Activated CD4-positive, alpha-beta T cell treated with anti-CD3 and anti-CD28 coated beads, Interleukin-2, amount 10 ng/mL, durations not matched to agents 7 days and 5 days (primary cell): ENCODE measurements at regions not wholly inside any gene's neighbourhood (a gene's known extent, or its start where the extent isn't known, plus 50 kb on each side); places are given as distances from the start of the nearest gene placed in this dataset.

Experiments used
- CTCF ChIA-PET: fragments of 350-600 bp; sonication (Branson Sonifier 250); formaldehyde crosslinking; loops from one replicate; lab custom pipeline; 2021; ENCODE audit warnings: antibody characterized with exemption; lab: Charles Lee
- POLR2A ChIA-PET: fragments of 350-600 bp; sonication (Branson Sonifier 250); formaldehyde crosslinking; loops from one replicate; lab custom pipeline; 2021; ENCODE audit warnings: antibody characterized with exemption; lab: Charles Lee
- DNase-seq: peaks from one replicate; pipeline ENCODE4 v3.0.0-alpha.2; 2020
- H3K27ac Mint-ChIP-seq: one replicate; pipeline ENCODE4 v1.8.0; 2021; ENCODE audit warnings: mild to moderate bottlenecking, moderate library complexity, mixed read lengths
- H3K27me3 Mint-ChIP-seq: one replicate; pipeline ENCODE4 v1.8.0; 2021; ENCODE audit warnings: mixed read lengths
- H3K36me3 Mint-ChIP-seq: one replicate; pipeline ENCODE4 v1.8.0; 2021; ENCODE audit warnings: low read depth, mixed read lengths
- H3K4me1 Mint-ChIP-seq: one replicate; pipeline ENCODE4 v1.8.0; 2021; ENCODE audit warnings: mixed read lengths
- H3K4me3 Mint-ChIP-seq: one replicate; pipeline ENCODE4 v1.8.0; 2021; ENCODE audit warnings: mild to moderate bottlenecking, moderate library complexity, mixed read lengths
- H3K9me3 Mint-ChIP-seq: one replicate; pipeline ENCODE4 v1.8.0; 2021; ENCODE audit warnings: mixed read lengths

GRCh38 chr10:124256151-124256550, 162.6 kb downstream of the OAT start:
- ChIA-PET POLR2A (no interaction called here), CTCF (interaction anchor here (1.6 kb wide), 1 partner anchor 262 kb away, joined by 3 read pairs; no protein-coding TSS in a partner anchor)
- Mint-ChIP-seq H3K27me3 (no peaks in the 10 kb centered on the region), H3K4me1 (no peaks in the 10 kb centered on the region), H3K4me3 (no peak overlapping the region), H3K36me3 (no peaks in the 10 kb centered on the region), H3K27ac (no peak overlapping the region), H3K9me3 (no peaks in the 10 kb centered on the region)
- no peak for DNase-seq

- Mint-ChIP-seq H3K27me3 (no peaks in the 10 kb centered on the region), H3K4me3 (no peak overlapping the region), H3K27ac (no peak overlapping the region), H3K4me1 (no peaks in the 10 kb centered on the region), H3K36me3 (no peaks in the 10 kb centered on the region), H3K9me3 (no peaks in the 10 kb centered on the region)
- POLR2A ChIA-PET = no interaction called here
- CTCF ChIA-PET = interaction anchor here (1.6 kb wide), 1 partner anchor 261 kb away, joined by 3 read pairs; no protein-coding TSS in a partner anchor
- DNase-seq = no peak
These were observed 162.2 kb upstream of the CHST15 start for GRCh38 chr10:124255556-124255955.

- Mint-ChIP-seq H3K27ac (no peak overlapping the region), H3K4me3 (no peak overlapping the region), H3K27me3 (no peaks in the 10 kb centered on the region), H3K4me1 (no peaks in the 10 kb centered on the region), H3K9me3 (no peaks in the 10 kb centered on the region), H3K36me3 (no peaks in the 10 kb centered on the region)
- CTCF ChIA-PET = no interaction called here
- DNase-seq = no peak
- POLR2A ChIA-PET = no interaction called here
These were observed 161.1 kb upstream of the CHST15 start for GRCh38 chr10:124254490-124254889.

GRCh38 chr10:124253006-124253405, 159.6 kb upstream of the CHST15 start:
- no peaks in the 10 kb centered on the region for H3K9me3 Mint-ChIP-seq
- POLR2A ChIA-PET = no interaction called here
- H3K27me3 Mint-ChIP-seq = no peaks in the 10 kb centered on the region
- no peaks in the 10 kb centered on the region for H3K36me3 Mint-ChIP-seq
- no peak for DNase-seq
- no peak overlapping the region for H3K27ac Mint-ChIP-seq
- CTCF ChIA-PET = interaction anchor here (1.4 kb wide), 2 partner anchors 21 to 136 kb away, joined by 3 to 5 read pairs; no protein-coding TSS in a partner anchor
- H3K4me1 Mint-ChIP-seq = no peaks in the 10 kb centered on the region
- H3K4me3 Mint-ChIP-seq = no peak overlapping the region

GRCh38 chr10:124252097-124252715, 158.8 kb upstream of the CHST15 start:
- POLR2A ChIA-PET = no interaction called here
- no peak overlapping the region for H3K4me3 Mint-ChIP-seq

GRCh38 chr10:124251317-124252065, 158.1 kb upstream of the CHST15 start:
- ChIA-PET POLR2A (no interaction called here), CTCF (interaction anchor here (0.6 to 1.4 kb wide), 3 partner anchors 20 to 155 kb away, joined by 3 to 5 read pairs (median 4); no protein-coding TSS in a partner anchor)
- H3K4me3 Mint-ChIP-seq = no peak overlapping the region
- no peak overlapping the region for H3K27ac Mint-ChIP-seq
- H3K9me3 Mint-ChIP-seq = no peaks in the 10 kb centered on the region
- H3K36me3 Mint-ChIP-seq = no peaks in the 10 kb centered on the region
- no peaks in the 10 kb centered on the region for H3K4me1 Mint-ChIP-seq
- no peak for DNase-seq
- H3K27me3 Mint-ChIP-seq = no peaks in the 10 kb centered on the region

More at GRCh38 chr10:124252097-124252715, 158.8 kb upstream of the CHST15 start:
- CTCF ChIA-PET = interaction anchor here (0.6 to 1.4 kb wide), 3 partner anchors 20 to 155 kb away, joined by 3 to 5 read pairs (median 4); no protein-coding TSS in a partner anchor
- DNase-seq = no peak
- Mint-ChIP-seq H3K27ac (no peak overlapping the region), H3K9me3 (no peaks in the 10 kb centered on the region), H3K27me3 (no peaks in the 10 kb centered on the region), H3K36me3 (no peaks in the 10 kb centered on the region), H3K4me1 (no peaks in the 10 kb centered on the region)

- no peaks in the 10 kb centered on the region for H3K4me1 Mint-ChIP-seq
- H3K36me3 Mint-ChIP-seq = no peaks in the 10 kb centered on the region
- H3K27ac Mint-ChIP-seq = no peak overlapping the region
- H3K9me3 Mint-ChIP-seq = no peaks in the 10 kb centered on the region
- ChIA-PET POLR2A (no interaction called here), CTCF (no interaction called here)
- no peaks in the 10 kb centered on the region for H3K27me3 Mint-ChIP-seq
- H3K4me3 Mint-ChIP-seq = no peak overlapping the region
- no peak for DNase-seq
These were observed 157.1 kb upstream of the CHST15 start for GRCh38 chr10:124250506-124250905.

- POLR2A ChIA-PET = no interaction called here
- H3K27ac Mint-ChIP-seq = no peak overlapping the region
- no peaks in the 10 kb centered on the region for H3K9me3 Mint-ChIP-seq
- no peak for DNase-seq
- H3K4me3 Mint-ChIP-seq = no peak overlapping the region
- no peaks in the 10 kb centered on the region for H3K4me1 Mint-ChIP-seq
- CTCF ChIA-PET = interaction anchor here (1.0 kb wide), 1 partner anchor 8 kb away, joined by 4 read pairs; no protein-coding TSS in a partner anchor
- H3K36me3 Mint-ChIP-seq = no peaks in the 10 kb centered on the region
- no peaks in the 10 kb centered on the region for H3K27me3 Mint-ChIP-seq
These were observed 156.5 kb upstream of the CHST15 start for GRCh38 chr10:124249812-124250432.

GRCh38 chr10:124249196-124249595, 155.8 kb upstream of the CHST15 start:
- no peaks in the 10 kb centered on the region for H3K4me1 Mint-ChIP-seq
- DNase-seq = no peak
- no peaks in the 10 kb centered on the region for H3K9me3 Mint-ChIP-seq
- no peaks in the 10 kb centered on the region for H3K27me3 Mint-ChIP-seq
- H3K36me3 Mint-ChIP-seq = no peaks in the 10 kb centered on the region
- CTCF ChIA-PET = interaction anchor here (1.0 kb wide), 1 partner anchor 9 kb away, joined by 4 read pairs; no protein-coding TSS in a partner anchor
- POLR2A ChIA-PET = no interaction called here
- no peak overlapping the region for H3K4me3 Mint-ChIP-seq
- H3K27ac Mint-ChIP-seq = peak overlapping the region; percentile 19

- H3K27me3 Mint-ChIP-seq = no peaks in the 10 kb centered on the region
- no peaks in the 10 kb centered on the region for H3K36me3 Mint-ChIP-seq
- no peak overlapping the region for H3K4me3 Mint-ChIP-seq
- H3K27ac Mint-ChIP-seq = no peak overlapping the region
- POLR2A ChIA-PET = no interaction called here
- CTCF ChIA-PET = no interaction called here
- H3K9me3 Mint-ChIP-seq = no peaks in the 10 kb centered on the region
- no peak for DNase-seq
- H3K4me1 Mint-ChIP-seq = no peaks in the 10 kb centered on the region
These were observed 155.0 kb upstream of the CHST15 start for GRCh38 chr10:124248056-124249045.

GRCh38 chr10:124245806-124246440, 152.5 kb upstream of the CHST15 start:
- Mint-ChIP-seq H3K4me3 (no peak overlapping the region), H3K36me3 (no peaks in the 10 kb centered on the region), H3K4me1 (no peaks in the 10 kb centered on the region), H3K27me3 (no peaks in the 10 kb centered on the region), H3K27ac (no peak overlapping the region), H3K9me3 (no peaks in the 10 kb centered on the region)
- ChIA-PET POLR2A (no interaction called here), CTCF (interaction anchor here (0.9 kb wide), 1 partner anchor 75 kb away, joined by 3 read pairs; no protein-coding TSS in a partner anchor)
- no peak for DNase-seq

- H3K36me3 Mint-ChIP-seq = no peaks in the 10 kb centered on the region
- peak overlapping the region; percentile 41 for H3K27ac Mint-ChIP-seq
- no peaks in the 10 kb centered on the region for H3K4me1 Mint-ChIP-seq
- no peak for DNase-seq
- no peak overlapping the region for H3K4me3 Mint-ChIP-seq
- H3K9me3 Mint-ChIP-seq = no peaks in the 10 kb centered on the region
- CTCF ChIA-PET = no interaction called here
- no peaks in the 10 kb centered on the region for H3K27me3 Mint-ChIP-seq
- POLR2A ChIA-PET = no interaction called here
These were observed 151.8 kb upstream of the CHST15 start for GRCh38 chr10:124245191-124245590.
